BJ (cell line): ENCODE measurements at regions not wholly inside any gene's neighbourhood (a gene's known extent, or its start where the extent isn't known, plus 50 kb on each side); places are given as distances from the start of the nearest gene placed in this dataset.

Experiments
- CTCF ChIA-PET: fragments of 350-600 bp; formaldehyde crosslinking; extraction: SDS; loops from one replicate; lab custom pipeline; 2021; ENCODE audit warnings: antibody characterized with exemption, inconsistent platforms; lab: Yijun Ruan, JAX
- POLR2A ChIA-PET: fragments of 300-600 bp; sonication (Branson Sonifier 250); formaldehyde crosslinking; extraction: SDS; loops from one replicate; lab custom pipeline; 2021; ENCODE audit warnings: antibody characterized with exemption; lab: Charles Lee
- DNase-seq: peaks from one replicate; pipeline ENCODE4 v3.0.0-alpha.2; 2011; ENCODE audit warnings: low read depth
- H3K27me3 ChIP-seq: 2 replicates; pipeline ENCODE4 v1.6.0; 2011; ENCODE audit warnings: low read length; ENCODE audit not compliant: control insufficient read depth, insufficient read depth
- H3K36me3 ChIP-seq: 2 replicates; pipeline ENCODE4 v1.5.1; 2011; ENCODE audit warnings: low read length; ENCODE audit not compliant: control insufficient read depth, insufficient read depth
- H3K4me3 ChIP-seq: 2 replicates; pipeline ENCODE4 v1.5.1; 2011; ENCODE audit warnings: low read depth, mild to moderate bottlenecking, control low read depth, low read length
- CTCF ChIP-seq: IDR thresholded peaks from 2 replicates; pipeline ENCODE4 v1.5.1; 2011; ENCODE audit warnings: low read depth, mild to moderate bottlenecking, control low read depth, inconsistent platforms, low read length, moderate library complexity; ENCODE audit not compliant: insufficient read depth

GRCh38 chr4:127036296-127036695 lies 596.5 kb upstream of the INTU start:
- no peaks in the 10 kb centered on the region; the same call in 1 of the 2 replicates for H3K27me3 ChIP-seq
- DNase-seq = no peak
- no peaks in the 10 kb centered on the region for H3K36me3 ChIP-seq
- TF ChIP-seq CTCF = no peak
- ChIA-PET CTCF (no interaction called here), POLR2A (no interaction called here)
- H3K4me3 ChIP-seq = no peak overlapping the region

DNA sequence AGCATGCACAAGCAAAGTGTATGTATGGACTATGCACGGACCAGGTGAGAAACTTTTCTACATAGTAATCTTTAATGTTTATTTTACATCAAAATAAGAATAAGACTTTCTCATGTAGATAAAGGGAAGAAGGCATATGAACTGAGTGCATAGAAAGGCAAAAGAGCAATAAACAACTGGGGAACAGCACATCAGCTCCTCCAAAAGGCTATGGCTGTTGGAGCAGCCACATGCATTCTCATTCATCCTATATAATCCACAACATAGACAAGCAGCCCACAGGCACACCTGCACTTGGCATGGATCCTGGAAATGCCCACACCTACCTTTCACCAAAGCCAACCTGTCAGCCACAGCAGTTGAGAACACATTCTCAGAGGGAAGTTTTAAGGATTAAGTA lies 586.9 kb upstream of the INTU start:
- Histone ChIP-seq H3K27me3 (no peaks in the 10 kb centered on the region), H3K4me3 (no peak overlapping the region), H3K36me3 (no peaks in the 10 kb centered on the region)
- ChIA-PET POLR2A (no interaction called here), CTCF (no interaction called here)
- no peak for TF ChIP-seq CTCF
- no peak for DNase-seq

DNA sequence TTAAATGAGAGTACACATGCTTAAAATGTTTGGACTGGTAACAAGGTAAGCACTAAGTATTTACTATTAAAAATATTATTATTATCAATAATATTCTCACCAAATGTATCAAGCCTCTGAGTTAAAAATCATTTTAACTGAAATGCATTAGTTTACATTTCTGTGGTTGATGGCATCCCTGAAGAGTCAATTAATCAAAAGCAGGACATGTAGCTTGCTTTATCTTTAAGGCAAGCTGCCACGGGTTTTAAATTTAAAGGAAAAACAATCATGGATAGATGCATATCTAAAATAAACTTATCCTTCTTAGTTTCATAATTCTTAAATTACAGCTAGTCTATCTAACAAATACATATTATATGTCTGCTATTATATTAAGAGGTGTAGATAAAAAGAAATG lies 584.8 kb upstream of the INTU start:
- Histone ChIP-seq H3K27me3 (no peaks in the 10 kb centered on the region), H3K36me3 (no peaks in the 10 kb centered on the region), H3K4me3 (no peak overlapping the region)
- ChIA-PET POLR2A (no interaction called here), CTCF (no interaction called here)
- DNase-seq = no peak
- no peak for TF ChIP-seq CTCF

- POLR2A ChIA-PET = no interaction called here
- TF ChIP-seq CTCF = no peak
- no peak for DNase-seq
- no peaks in the 10 kb centered on the region for H3K36me3 ChIP-seq
- CTCF ChIA-PET = no interaction called here
- H3K27me3 ChIP-seq = no peaks in the 10 kb centered on the region
- H3K4me3 ChIP-seq = no peak overlapping the region
Observed at GRCh38 chr4:127048376-127049044, 584.2 kb upstream of the INTU start.

- Histone ChIP-seq H3K36me3 (no peaks in the 10 kb centered on the region), H3K4me3 (no peak overlapping the region), H3K27me3 (no peaks in the 10 kb centered on the region)
- no peak for TF ChIP-seq CTCF
- DNase-seq = no peak
- ChIA-PET CTCF (no interaction called here), POLR2A (no interaction called here)
Observed at GRCh38 chr4:127049526-127049925, 583.2 kb upstream of the INTU start.
